HG03025 (cell line): ENCODE measurements at regions not wholly inside any gene's neighbourhood (a gene's known extent, or its start where the extent isn't known, plus 50 kb on each side); places are given as distances from the start of the nearest gene placed in this dataset.
"Not testable (repeated sequence)": the region's sequence is repeated elsewhere in the genome, so short reads cannot be mapped to it uniquely, and the experiment has no call there.

Source experiments
- ATAC-seq: cut with Tn5 transposase; IDR thresholded peaks from one replicate; pipeline ENCODE4 v1.9.1; 2021; ENCODE audit warnings: mild to moderate bottlenecking, moderate library complexity; ENCODE audit not compliant: unreplicated experiment, low FRiP score

DNA sequence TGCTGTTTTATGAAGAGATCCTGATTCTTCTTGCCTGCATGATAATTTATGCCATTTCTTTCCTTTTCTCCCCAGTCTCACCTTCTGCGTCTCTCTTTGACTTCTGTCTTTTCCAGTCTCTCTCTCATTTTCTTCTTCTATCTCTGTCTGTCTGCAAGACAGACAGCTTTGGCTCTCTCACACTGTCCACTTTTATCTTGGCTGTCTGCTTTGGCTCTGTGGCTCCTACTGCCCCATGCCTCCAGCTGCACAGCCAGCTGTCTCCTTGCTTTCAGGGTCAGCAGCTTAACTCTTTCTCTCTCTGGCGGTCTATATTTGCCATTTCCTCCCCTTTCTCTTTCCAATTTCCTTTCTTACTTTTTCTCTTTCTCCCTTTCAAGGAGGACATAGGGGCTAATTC, 971.1 kb upstream of the COX7C start:
- no peak for ATAC-seq

DNA sequence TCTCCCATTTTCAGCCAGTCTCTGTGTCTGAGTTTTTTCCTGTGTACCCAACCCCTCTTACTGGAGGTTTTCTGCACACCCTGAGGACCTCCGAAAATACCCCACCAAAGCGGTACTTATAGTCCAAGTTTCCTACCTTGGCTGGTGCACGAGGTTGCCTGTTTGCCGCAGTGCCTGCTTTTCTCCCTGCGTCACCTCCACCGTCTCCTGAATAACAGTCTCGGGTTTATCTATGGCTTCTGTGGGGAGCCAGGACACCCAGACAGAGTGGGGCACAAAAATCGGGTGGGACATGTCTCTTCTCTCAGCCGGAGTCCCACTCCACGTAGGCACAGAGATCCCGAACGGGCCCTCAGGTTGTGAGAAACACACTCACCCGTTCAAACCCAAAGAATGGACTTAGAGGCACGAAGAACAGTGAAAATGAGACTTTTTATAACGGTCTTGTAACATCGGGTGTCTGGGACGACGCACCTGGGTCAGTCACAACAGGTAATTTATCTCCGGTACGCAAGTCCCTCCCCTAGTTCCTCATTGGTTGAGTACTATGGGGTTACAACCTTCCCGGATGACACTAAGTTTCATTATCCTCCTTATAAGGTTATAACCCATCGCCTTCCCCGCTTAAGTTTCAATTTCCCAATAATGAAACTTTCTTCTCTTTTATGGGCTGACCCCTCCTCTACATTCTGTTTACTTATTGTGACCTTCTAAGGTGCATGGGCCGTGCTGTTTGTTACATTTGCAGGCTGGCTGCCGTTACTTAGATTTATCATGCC, 970.2 kb upstream of the COX7C start:
- ATAC-seq, result no peak

DNA sequence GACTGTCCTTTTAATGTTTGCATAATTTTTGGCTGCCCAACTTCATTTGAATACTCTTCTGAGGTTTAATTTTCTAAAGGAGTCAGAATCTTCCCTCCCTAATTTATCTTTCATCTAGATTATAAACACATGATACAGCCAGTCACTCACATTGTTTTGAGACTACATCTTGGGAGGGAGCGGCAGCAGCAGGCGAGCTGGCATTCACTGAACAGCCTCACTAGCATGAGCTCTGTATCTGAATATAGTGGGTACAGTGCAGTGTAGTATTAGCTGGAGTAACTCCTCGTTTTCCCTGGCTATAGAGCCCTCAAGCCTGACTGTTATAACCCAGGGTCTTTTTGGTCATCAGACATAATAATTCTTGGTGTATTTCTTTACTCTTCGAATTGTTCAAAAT, 969.2 kb upstream of the COX7C start:
- no peak for ATAC-seq

DNA sequence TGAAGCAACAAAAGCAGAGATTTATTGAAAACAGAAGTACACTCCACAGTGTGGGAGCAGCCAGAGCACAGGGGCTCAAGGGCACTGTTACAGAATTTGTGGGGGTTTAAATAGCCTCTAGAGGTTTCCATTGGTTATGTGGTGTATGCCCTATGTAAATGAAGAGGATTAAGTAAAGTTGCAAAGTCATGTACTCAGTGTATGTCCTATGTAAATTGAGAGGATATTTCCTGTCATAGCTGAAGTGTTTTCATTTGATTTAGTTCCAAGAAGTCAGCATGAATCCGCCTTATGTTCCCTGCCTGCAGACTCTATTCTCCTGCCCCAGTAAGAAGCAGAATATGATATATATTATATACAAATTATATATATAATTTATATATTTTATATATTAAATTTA, 966.0 kb upstream of the COX7C start:
- ATAC-seq, result no peak

DNA sequence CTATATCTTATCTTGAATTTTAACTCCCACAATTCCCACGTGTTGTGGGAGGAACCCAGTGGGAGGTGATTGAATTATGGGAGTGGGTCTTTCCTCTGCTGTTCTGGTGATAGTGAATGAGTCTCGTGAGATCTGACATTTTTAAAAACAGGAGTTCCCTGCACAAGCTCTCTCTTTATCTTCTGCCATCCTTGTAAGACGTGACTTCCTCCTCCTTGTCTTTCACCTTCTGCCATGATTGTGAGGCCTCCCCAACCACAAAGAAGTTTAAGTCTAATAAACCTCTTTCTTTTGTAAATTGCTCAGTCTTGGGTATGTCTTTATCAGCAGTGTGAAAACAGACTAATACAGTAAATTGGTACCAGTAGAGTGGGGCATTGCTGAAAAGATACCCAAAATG, 963.6 kb upstream of the COX7C start:
- not testable (repeated sequence) for ATAC-seq

DNA sequence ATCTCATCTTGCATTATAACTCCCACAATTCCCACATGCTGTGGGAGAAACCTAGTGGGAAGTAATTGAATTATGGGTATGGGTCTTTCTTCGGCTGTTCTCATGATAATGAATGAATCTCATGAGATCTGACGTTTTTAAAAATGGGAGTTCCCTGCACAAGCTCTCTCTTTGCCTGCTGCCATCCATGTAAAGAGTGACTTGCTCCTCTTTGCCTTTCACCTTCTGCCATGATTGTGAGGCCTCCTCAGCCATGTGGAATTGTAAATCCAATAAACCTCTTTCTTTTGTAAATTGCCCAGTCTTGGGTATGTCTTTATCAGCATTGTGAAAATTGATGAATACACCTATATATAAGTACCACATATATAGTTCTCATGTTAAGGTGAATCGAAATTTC, 961.7 kb upstream of the COX7C start:
- ATAC-seq, result no peak

DNA sequence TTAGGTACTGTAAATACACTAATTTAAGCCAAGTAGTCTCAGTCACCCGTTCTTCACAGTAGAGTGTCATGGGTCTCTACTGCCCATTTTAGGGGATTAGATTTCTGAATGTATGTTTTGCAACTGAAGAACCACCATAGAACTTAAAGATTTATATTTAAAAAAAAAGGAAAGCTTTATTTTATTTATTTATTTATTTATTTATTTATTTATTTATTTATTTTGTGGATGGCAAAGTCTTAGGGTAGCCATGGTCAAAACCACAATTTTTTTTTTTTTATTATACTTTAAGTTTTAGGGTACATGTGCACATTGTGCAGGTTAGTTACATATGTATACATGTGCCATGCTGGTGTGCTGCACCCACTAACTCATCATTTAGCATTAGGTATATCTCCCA, 960.4 kb upstream of the COX7C start:
- ATAC-seq, result not testable (repeated sequence)

DNA sequence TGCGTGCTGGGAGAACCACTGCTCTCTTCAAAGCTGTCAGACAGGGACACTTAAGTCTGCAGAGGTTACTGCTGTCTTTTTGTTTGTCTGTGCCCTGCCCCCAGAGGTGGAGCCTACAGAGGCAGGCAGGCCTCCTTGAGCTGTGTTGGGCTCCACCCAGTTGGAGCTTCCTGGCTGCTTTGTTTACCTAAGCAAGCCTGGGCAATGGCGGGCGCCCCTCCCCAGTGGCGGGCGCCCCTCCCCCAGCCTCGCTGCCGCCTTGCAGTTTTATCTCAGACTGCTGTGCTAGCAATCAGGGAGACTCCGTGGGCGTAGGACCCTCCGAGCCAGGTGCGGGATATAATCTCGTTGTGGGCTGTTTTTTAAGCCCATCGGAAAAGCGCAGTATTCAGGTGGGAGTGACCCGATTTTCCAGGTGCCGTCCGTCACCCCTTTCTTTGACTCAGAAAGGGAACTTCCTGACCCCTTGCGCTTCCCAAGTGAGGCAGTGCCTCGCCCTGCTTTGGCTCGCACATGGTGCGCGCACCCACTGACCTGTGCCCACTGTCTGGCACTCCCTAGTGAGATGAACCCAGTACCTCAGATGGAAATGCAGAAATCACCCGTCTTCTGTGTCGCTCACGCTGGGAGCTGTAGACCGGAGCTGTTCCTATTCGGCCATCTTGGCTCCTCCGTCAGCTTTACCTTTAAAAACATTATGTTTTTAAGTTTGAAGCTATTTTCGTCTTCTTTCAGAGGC, 954.6 kb upstream of the COX7C start:
- ATAC-seq, result not testable (repeated sequence)

DNA sequence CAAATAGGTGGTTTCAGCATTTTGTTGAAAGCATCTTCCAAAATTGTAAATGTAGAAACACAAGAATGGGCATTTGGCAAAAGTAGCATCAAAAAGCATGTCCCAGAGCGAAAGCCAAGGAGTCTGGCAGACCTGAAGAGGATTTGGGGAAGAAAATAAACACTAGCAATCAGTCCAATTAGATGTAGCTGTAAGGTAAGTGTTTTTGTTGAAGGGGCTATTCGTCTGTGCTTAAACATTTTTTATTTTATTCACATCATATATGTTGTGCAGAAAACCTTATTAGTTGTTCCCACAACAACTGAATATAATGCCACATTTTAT, 954.1 kb upstream of the COX7C start:
- no peak for ATAC-seq

DNA sequence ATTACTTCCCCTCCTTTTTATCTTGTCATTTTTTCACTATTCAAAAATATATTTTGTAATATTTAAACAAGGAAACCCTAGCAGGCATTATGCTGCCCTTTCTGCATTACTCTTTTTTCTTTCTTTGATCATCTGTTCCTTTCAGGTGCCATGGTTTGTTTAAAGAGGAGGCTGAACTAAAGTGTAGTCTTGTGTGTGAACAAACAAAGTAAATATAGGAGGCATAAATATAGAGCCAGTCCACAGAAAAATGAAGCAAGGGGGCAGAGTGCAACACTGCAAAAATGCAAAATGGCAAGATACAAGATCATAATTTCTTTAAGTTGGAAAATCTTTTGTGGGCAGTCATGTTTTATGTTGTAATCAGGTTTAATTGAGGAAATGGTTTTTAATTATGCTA, 947.3 kb upstream of the COX7C start:
- ATAC-seq, result no peak

DNA sequence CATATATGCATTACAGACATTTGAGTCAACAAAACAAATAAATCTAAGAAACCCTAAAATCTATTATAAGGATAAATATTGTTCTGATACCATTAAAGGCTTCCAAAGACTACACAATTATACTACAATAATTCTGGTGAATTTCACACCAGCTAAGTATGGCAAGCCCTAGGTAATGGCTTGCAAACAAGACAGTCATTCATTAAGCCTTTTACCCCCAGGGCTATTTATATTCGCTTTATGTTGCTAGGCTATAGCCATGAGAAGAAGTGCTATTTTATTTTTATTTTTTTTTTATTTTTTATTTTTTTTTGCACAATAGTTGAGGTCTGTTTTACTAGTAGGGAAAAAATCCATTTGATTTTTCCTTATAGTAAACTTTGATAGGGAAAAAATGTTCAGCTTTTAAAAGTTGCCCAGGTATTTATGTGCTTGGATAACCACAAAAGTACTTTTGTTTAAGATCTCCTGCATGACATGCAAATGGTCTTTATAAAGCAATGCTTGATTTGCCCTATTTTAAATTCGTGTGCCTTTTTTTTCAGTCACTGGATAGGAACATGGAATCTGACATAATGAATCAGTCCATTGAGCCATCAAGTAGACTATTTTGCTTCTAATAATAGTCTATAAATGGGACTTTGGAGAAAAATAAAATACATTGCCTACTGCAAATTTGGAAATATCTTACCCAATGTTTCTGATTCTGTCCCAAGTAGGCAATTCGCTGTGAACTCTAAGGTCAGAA, 946.3 kb upstream of the COX7C start:
- ATAC-seq, result no peak

DNA sequence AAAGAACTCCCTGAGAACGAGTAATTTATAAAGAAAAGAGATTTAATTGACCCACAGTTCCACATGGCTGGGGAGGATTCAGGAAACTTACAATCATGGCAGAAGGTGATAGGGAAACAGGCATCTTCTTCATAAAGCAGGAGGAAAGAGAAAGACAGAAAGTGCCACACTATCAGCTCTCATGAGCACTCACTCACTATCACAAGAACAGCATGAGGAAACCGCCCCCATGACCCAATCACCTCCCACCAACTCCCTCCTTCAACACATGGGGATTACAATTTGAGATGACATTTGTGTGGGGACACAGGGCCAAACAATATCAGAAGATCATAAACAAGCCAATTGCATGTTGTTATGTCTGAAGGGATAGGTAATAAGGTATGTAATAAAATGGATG, 935.9 kb upstream of the COX7C start:
- no peak for ATAC-seq

DNA sequence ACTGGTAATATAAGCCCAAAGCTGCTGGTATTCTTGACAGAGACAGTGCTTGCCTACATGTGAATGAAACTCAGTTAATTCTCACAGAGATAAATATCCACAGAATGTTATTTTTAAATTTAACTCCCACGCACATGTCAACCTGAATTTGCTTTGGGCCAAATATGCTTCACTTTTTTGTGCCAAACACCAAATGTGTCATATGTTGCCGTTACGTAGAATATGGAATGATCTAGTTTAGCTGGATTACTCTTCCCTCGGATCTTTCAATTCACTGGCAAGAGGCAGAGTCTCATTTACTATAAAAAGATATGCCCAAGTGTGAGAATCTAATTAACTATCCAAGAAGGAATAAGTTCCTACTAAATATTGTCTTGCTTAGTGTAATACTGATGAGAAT, 933.4 kb upstream of the COX7C start:
- no peak for ATAC-seq

DNA sequence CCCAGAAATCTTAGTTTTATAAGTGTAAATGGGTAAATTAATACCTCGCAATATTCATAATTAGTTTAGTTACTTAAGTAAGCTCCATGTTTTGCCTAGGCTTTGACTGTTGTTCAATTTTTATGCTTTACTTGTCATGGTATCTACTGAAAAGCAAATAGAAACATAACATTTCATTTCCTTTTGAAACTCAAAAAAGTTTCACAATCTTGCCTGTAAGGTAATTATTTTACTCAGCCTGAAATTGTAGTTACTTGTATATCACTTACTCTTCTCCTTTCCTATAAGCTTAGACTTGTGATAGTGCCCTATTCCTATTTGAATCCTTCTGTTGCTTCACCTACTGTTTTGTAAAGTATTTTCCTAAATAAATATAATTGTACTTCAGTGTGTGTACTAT, 914.4 kb upstream of the COX7C start:
- no peak for ATAC-seq

DNA sequence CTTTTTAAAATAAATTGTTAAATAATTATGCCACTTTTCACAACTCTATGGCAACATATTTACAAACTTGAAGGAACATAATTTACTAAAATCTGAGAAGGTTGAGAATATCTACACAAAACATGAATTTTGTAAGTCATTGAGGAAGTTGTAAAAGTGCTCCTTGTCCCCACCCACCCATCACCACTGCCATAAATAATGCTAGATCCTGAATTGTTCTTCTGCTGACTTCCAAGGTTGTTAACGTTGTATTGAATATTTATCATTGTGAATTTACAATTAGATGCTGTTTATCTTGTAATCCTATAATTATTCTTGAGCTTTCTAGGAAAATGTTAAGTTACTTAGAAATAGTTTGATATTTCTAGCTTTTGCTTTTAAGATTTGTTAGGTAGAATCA, 908.0 kb upstream of the COX7C start:
- ATAC-seq, result no peak

DNA sequence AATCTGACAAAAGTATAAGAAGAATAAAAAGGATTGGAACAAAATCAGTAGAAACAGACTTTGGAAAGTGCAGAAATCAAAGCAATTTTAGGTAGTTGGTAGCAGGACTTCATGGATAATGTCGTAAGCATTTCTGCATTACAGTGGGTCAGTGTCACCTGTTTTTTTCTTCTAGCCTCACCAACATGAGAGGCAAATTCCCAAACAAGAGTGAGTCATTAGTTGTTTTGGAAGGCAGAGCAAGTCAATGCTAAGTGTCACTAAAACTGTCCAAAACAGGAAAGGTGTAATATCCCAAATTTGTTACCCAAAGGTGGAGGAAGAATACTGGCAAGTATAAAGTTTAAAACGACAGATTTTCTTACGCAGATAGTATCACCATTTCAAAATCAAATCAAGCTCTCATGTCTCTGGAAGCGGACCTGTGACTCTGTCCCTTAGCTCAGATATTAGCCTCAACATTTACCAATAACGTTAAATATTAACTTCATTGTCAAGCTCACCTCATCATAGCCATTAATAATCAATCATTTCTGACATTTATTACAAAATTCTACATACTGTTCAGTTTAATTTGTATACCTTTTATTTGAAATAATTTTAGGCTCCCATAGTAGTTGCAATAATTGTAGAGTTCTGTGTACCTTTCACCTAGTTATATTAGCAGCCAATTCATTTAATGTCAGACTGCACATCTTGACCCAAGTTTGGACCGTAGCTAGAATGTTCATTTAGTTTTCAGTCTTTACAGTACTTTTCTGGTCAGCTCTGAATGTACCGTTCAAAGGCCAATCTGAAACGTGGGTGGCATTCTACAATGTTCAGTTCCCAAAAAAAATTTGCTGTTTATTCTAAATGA, 901.2 kb upstream of the COX7C start:
- no peak for ATAC-seq

DNA sequence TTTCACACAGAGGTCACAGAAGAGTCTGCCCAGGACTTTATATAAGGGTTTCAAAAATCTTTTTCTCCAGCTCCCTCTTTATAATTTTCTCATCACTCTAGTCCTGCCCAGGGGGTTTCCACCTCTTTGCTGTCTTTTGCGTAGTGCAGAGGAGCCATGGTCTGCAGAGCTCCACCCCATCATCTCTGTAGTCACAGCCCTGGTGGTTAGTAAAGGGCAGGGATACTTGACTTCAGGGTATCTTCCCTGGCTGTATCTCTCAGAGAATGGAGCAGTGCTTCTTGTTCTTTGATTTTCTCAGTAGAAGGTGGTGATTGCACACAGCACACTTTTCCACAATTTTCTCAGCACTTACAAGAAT, 900.6 kb upstream of the COX7C start:
- ATAC-seq, result no peak

DNA sequence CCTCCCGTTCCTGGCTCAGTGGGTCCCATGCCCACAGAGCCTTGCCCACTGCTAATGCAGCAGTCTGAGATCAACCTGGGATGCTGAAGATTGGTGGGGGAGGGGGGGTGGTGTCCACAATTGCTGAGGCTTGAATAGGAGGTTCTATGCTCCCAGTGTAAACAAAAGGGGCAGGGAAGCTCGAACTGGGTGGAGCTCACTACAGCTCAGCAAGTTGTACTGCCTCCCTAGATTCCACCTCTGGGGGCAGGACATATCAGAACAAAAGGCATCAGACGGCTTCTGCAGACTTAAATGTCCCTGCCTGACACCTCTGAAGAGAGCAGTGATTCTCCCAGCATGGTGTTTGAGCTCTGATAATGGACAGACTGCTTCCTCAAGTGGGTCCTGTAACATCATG, 885.6 kb upstream of the COX7C start:
- no peak for ATAC-seq

DNA sequence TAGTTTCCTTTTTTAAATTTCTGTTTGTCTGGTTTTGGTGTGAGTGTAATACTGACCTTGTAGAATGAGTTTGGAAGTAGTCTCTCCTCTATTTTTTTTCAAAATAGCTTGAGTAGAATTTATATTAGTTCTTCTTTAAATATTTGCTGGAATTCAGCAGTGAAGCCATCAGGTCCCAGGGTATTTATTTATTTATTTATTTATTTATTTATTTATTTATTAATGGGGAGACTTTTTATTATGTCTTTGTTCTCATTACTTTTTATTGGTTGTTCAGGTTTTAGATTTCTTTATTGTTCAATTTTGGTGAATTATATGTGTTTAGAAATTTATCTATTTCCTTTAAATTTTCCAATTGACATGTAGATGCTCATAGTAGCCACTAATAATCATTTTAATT, 875.8 kb upstream of the COX7C start:
- no peak for ATAC-seq

DNA sequence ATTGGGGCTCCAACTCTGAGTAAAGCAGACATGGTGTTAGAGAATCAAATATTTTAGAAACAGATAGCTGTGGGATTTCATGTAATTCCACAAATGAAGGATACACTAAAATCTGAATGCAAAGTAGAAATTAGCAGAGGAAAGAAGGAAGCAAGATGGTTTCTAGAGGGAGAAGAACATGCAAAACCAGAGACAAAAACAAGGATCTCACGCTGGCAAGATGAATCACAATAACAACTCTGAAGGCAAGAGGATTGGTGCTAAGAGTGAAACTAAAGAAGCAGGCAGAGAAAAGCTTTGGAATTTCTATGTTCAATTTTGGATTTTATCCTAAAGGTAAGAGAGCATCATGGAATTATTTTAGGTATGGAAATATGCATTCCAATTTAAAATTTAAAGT, 857.2 kb upstream of the COX7C start:
- no peak for ATAC-seq

DNA sequence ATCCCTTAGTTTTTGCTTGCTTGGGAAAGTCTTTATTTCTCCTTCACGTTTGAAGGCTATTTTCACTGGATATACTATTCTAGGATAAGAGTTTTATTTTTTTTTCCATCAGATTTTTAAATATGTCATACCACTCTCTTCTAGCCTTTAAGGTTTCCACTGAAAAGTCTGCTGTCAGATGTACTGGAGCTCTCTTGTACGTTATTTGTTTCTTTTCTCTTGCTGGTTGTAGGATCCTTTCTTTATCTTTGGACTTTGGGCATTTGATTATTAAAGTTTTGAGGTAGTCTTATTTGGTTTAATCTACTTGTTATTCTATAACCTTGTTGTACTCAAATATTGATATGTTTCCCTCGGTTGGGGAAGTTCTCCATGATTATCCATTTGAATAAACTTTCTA, 848.4 kb upstream of the COX7C start:
- ATAC-seq, result no peak
